Liver (tissue), 8 donors: ENCODE measurements at regions not wholly inside any gene's neighbourhood (a gene's known extent, or its start where the extent isn't known, plus 50 kb on each side); places are given as distances from the start of the nearest gene placed in this dataset.

Experiments
- DNase-seq: peaks from one replicate; pipeline ENCODE4 v3.0.0-alpha.2; 2017; ENCODE audit warnings: low spot score
- H3K27ac ChIP-seq, 2 donors: one replicate each; pipeline ENCODE4 v1.7.0; 2013; ENCODE audit warnings: inconsistent platforms in 2 of 2, low read length in 2 of 2, control low read depth in 1 of 2, low read depth in 1 of 2, mild to moderate bottlenecking in 1 of 2
- H3K27me3 ChIP-seq, 4 donors: one replicate each; pipeline versions ENCODE4 v1.6.1 to v1.7.0; 2013; ENCODE audit warnings: low read length in 3 of 4, inconsistent platforms in 1 of 4, mild to moderate bottlenecking in 1 of 4, moderate library complexity in 1 of 4; ENCODE audit not compliant: control insufficient read depth in 4 of 4, insufficient read depth in 4 of 4
- H3K36me3 ChIP-seq, 4 donors: one replicate each; pipeline versions ENCODE4 v1.6.1 to v1.7.0; 2013; ENCODE audit warnings: low read length in 3 of 4, mild to moderate bottlenecking in 3 of 4, low read depth in 1 of 4, moderate library complexity in 1 of 4; ENCODE audit not compliant: control insufficient read depth in 4 of 4, insufficient read depth in 3 of 4
- H3K4me1 ChIP-seq, 4 donors: one replicate each; pipeline versions ENCODE4 v1.6.1 to v1.7.0; 2013; ENCODE audit warnings: low read length in 3 of 4, mild to moderate bottlenecking in 3 of 4, moderate library complexity in 1 of 4; ENCODE audit not compliant: control insufficient read depth in 4 of 4, insufficient read depth in 4 of 4
- H3K4me3 ChIP-seq, 3 donors: one replicate each; pipeline versions ENCODE4 v1.6.1 to v1.7.0; 2013; ENCODE audit warnings: low read length in 3 of 3, control low read depth in 1 of 3, low read depth in 1 of 3, mild to moderate bottlenecking in 1 of 3
- H3K9ac ChIP-seq, 2 donors: one replicate each; pipeline ENCODE4 v1.7.0; 2013; ENCODE audit warnings: low read length in 2 of 2, mild to moderate bottlenecking in 2 of 2, moderate library complexity in 2 of 2, control low read depth in 1 of 2, low read depth in 1 of 2
- H3K9me3 ChIP-seq, 4 donors: one replicate each; pipeline versions ENCODE4 v1.6.1 to v1.7.0; 2013; ENCODE audit warnings: low read length in 3 of 4; ENCODE audit not compliant: control insufficient read depth in 4 of 4
- EGR1 ChIP-seq, 2 donors: IDR thresholded peaks; 2 replicates each; pipeline ENCODE4 v1.6.1; 2016 to 2018; ENCODE audit warnings: antibody characterized with exemption in 2 of 2, low read depth in 2 of 2
- FOXA2 ChIP-seq: IDR thresholded peaks from 2 replicates; pipeline ENCODE4 v1.6.1; 2016; ENCODE audit warnings: antibody characterized with exemption
- GABPA ChIP-seq, 2 donors: IDR thresholded peaks in 1 of 2; conservative IDR thresholded peaks in 1 of 2; 2 replicates each; pipeline ENCODE4 v1.6.1; 2016; ENCODE audit warnings: antibody characterized with exemption in 2 of 2, mild to moderate bottlenecking in 1 of 2, moderate library complexity in 1 of 2
- HNF4A ChIP-seq, 2 donors: conservative IDR thresholded peaks; 2 replicates each; pipeline ENCODE4 v1.6.1; 2016; ENCODE audit warnings: antibody characterized with exemption in 2 of 2, mild to moderate bottlenecking in 2 of 2
- HNF4G ChIP-seq: IDR thresholded peaks from 2 replicates; pipeline ENCODE4 v1.6.1; 2016; ENCODE audit warnings: antibody characterized with exemption
- JUND ChIP-seq, 2 donors: IDR thresholded peaks; 2 replicates each; pipeline ENCODE4 v1.6.1; 2016; ENCODE audit warnings: antibody characterized with exemption in 2 of 2
- NR2F2 ChIP-seq: IDR thresholded peaks from 2 replicates; pipeline ENCODE4 v1.6.1; 2016; ENCODE audit warnings: antibody characterized with exemption
- RAD21 ChIP-seq, 2 donors: IDR thresholded peaks; 2 replicates each; pipeline ENCODE4 v1.6.1; 2016; ENCODE audit warnings: antibody characterized with exemption in 2 of 2, mild to moderate bottlenecking in 2 of 2
- RXRA ChIP-seq, 2 donors: IDR thresholded peaks; 2 replicates each; pipeline ENCODE4 v1.6.1; 2017 to 2018; ENCODE audit warnings: antibody characterized with exemption in 2 of 2, mild to moderate bottlenecking in 1 of 2
- SP1 ChIP-seq: IDR thresholded peaks from 2 replicates; pipeline ENCODE4 v1.6.1; 2018; ENCODE audit warnings: antibody characterized with exemption, mild to moderate bottlenecking
- TAF1 ChIP-seq: conservative IDR thresholded peaks from 2 replicates; pipeline ENCODE4 v1.6.1; 2016; ENCODE audit warnings: antibody characterized with exemption, mild to moderate bottlenecking
- YY1 ChIP-seq: IDR thresholded peaks from 2 replicates; pipeline ENCODE4 v1.6.1; 2016; ENCODE audit warnings: antibody characterized with exemption, mild to moderate bottlenecking
- WGBS: extraction: QIAGEN DNeasy Blood & Tissue Kit; methylation state at CpG from one replicate; pipeline ENCODE4 v1.1.7; 2013; 5-methylcytosine and 5-hydroxymethylcytosine counted together
- TF ChIP-seq, protein P1 (sequence below): IDR thresholded peaks from 2 replicates; pipeline ENCODE4 v1.6.1; 2016; ENCODE audit warnings: antibody characterized with exemption, mild to moderate bottlenecking
- TF ChIP-seq, protein P2 (sequence below): IDR thresholded peaks from 2 replicates; pipeline ENCODE4 v1.6.1; 2016; ENCODE audit warnings: antibody characterized with exemption
- TF ChIP-seq, protein P3 (sequence below): IDR thresholded peaks from 2 replicates; pipeline ENCODE4 v1.6.1; 2016; ENCODE audit warnings: antibody characterized with exemption
- TF ChIP-seq, protein P4 (sequence below): fragments of 150-350 bp; IDR thresholded peaks from 2 replicates; pipeline ENCODE4 v1.5.1; 2017; ENCODE audit warnings: improper control_type of control experiment, low read depth, low read length; ENCODE audit not compliant: missing input control
- TF ChIP-seq, protein P5 (sequence below): IDR thresholded peaks from 2 replicates; pipeline ENCODE4 v1.6.1; 2016; ENCODE audit warnings: antibody characterized with exemption
- donor health status: healthy.
- donor health status: healthy.
- donor health status: healthy.
- donor health status: healthy.
- donor health status: healthy.

DNA sequence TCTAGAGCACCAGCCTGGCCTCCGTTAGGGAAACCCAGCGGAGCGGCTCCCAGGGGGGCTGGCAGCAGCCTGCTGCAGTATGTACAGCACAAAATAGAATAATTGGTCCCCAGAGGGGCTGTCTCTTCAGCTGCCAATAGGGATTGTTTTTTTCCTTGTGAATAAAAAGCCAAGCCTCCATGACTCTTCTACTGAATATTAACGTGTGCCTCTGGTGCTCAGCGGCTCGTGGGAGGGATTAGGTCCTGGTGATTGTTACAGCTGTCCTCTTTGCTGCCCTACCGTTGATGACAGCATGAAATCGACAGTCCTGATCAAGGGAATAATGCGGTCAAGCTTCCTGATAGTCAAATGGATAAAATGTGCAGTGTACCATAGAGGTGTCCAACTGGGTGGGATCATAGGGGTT is 190.7 kb upstream of the RUNX1 start:
- no peak for DNase-seq
- Histone ChIP-seq H3K4me3 (no peak overlapping the region), H3K27ac (no peak overlapping the region), H3K27me3 (no peaks in the 10 kb centered on the region), H3K36me3 (no peaks in the 10 kb centered on the region), H3K4me1 (no peaks in the 10 kb centered on the region), H3K9ac (no peak overlapping the region), H3K9me3 (no peaks in the 10 kb centered on the region)
- TF ChIP-seq HNF4A (conservative IDR thresholded peaks at IDR 0.05), result no peak
- no peak for TF ChIP-seq GABPA (IDR thresholded peaks at IDR 0.05 in 1 of 2, conservative IDR thresholded peaks at IDR 0.05 in 1 of 2)
- TF ChIP-seq RAD21 (IDR thresholded peaks at IDR 0.05), result no peak
- TF ChIP-seq SP1, result no peak
- TF ChIP-seq, protein P1, sequence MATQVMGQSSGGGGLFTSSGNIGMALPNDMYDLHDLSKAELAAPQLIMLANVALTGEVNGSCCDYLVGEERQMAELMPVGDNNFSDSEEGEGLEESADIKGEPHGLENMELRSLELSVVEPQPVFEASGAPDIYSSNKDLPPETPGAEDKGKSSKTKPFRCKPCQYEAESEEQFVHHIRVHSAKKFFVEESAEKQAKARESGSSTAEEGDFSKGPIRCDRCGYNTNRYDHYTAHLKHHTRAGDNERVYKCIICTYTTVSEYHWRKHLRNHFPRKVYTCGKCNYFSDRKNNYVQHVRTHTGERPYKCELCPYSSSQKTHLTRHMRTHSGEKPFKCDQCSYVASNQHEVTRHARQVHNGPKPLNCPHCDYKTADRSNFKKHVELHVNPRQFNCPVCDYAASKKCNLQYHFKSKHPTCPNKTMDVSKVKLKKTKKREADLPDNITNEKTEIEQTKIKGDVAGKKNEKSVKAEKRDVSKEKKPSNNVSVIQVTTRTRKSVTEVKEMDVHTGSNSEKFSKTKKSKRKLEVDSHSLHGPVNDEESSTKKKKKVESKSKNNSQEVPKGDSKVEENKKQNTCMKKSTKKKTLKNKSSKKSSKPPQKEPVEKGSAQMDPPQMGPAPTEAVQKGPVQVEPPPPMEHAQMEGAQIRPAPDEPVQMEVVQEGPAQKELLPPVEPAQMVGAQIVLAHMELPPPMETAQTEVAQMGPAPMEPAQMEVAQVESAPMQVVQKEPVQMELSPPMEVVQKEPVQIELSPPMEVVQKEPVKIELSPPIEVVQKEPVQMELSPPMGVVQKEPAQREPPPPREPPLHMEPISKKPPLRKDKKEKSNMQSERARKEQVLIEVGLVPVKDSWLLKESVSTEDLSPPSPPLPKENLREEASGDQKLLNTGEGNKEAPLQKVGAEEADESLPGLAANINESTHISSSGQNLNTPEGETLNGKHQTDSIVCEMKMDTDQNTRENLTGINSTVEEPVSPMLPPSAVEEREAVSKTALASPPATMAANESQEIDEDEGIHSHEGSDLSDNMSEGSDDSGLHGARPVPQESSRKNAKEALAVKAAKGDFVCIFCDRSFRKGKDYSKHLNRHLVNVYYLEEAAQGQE, result no peak
- TF ChIP-seq, protein P2, sequence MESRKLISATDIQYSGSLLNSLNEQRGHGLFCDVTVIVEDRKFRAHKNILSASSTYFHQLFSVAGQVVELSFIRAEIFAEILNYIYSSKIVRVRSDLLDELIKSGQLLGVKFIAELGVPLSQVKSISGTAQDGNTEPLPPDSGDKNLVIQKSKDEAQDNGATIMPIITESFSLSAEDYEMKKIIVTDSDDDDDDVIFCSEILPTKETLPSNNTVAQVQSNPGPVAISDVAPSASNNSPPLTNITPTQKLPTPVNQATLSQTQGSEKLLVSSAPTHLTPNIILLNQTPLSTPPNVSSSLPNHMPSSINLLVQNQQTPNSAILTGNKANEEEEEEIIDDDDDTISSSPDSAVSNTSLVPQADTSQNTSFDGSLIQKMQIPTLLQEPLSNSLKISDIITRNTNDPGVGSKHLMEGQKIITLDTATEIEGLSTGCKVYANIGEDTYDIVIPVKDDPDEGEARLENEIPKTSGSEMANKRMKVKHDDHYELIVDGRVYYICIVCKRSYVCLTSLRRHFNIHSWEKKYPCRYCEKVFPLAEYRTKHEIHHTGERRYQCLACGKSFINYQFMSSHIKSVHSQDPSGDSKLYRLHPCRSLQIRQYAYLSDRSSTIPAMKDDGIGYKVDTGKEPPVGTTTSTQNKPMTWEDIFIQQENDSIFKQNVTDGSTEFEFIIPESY, result no peak
- TF ChIP-seq, protein P3, sequence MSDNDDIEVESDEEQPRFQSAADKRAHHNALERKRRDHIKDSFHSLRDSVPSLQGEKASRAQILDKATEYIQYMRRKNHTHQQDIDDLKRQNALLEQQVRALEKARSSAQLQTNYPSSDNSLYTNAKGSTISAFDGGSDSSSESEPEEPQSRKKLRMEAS, result no peak
- no peak for TF ChIP-seq JUND (IDR thresholded peaks at IDR 0.05)
- TF ChIP-seq, protein P4, sequence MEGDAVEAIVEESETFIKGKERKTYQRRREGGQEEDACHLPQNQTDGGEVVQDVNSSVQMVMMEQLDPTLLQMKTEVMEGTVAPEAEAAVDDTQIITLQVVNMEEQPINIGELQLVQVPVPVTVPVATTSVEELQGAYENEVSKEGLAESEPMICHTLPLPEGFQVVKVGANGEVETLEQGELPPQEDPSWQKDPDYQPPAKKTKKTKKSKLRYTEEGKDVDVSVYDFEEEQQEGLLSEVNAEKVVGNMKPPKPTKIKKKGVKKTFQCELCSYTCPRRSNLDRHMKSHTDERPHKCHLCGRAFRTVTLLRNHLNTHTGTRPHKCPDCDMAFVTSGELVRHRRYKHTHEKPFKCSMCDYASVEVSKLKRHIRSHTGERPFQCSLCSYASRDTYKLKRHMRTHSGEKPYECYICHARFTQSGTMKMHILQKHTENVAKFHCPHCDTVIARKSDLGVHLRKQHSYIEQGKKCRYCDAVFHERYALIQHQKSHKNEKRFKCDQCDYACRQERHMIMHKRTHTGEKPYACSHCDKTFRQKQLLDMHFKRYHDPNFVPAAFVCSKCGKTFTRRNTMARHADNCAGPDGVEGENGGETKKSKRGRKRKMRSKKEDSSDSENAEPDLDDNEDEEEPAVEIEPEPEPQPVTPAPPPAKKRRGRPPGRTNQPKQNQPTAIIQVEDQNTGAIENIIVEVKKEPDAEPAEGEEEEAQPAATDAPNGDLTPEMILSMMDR, result no peak
- TF ChIP-seq EGR1 (IDR thresholded peaks at IDR 0.05; ENCODE audit: low read depth in 2 of 2), result no peak
- TF ChIP-seq, protein P5, sequence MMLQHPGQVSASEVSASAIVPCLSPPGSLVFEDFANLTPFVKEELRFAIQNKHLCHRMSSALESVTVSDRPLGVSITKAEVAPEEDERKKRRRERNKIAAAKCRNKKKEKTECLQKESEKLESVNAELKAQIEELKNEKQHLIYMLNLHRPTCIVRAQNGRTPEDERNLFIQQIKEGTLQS, result no peak
- TF ChIP-seq RXRA (IDR thresholded peaks at IDR 0.05), result no peak
- no peak for TF ChIP-seq NR2F2
- no peak for TF ChIP-seq TAF1
- 70% methylated on average over 9 of the region's 9 CpGs for WGBS

DNA sequence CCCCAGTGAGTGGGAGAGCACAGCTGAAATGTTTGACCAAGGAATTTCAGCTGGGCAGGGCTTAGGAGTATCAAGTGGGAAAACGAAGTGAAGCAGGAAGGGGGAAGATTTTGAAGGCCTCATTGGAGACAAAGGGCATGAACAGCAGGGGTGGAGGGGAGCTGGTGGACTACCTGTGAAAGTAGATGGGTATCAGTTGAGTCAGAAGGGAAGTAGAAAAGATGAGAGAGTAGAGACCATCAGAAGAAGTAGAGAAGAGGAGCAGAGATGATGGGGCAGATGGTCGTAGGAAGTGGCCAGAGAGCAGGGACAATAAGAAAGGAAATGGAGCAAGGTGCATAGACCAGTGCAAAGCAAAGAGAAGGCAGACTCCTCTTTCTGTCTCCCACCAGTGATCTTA is 189.0 kb upstream of the RUNX1 start:
- Histone ChIP-seq H3K9me3 (no peaks in the 10 kb centered on the region), H3K4me1 (no peaks in the 10 kb centered on the region), H3K27me3 (no peaks in the 10 kb centered on the region), H3K27ac (no peak overlapping the region), H3K4me3 (no peak overlapping the region), H3K36me3 (no peaks in the 10 kb centered on the region), H3K9ac (no peak overlapping the region)
- no peak for DNase-seq
- 88% methylated on average over 2 of the region's 2 CpGs for WGBS
- no peak for TF ChIP-seq GABPA (IDR thresholded peaks at IDR 0.05 in 1 of 2, conservative IDR thresholded peaks at IDR 0.05 in 1 of 2)
- no peak for TF ChIP-seq YY1
- TF ChIP-seq TAF1, result no peak
- TF ChIP-seq, protein P2, result no peak
- no peak for TF ChIP-seq HNF4A (conservative IDR thresholded peaks at IDR 0.05)
- TF ChIP-seq SP1, result no peak
- TF ChIP-seq NR2F2, result no peak
- no peak for TF ChIP-seq HNF4G
- TF ChIP-seq, protein P5, result no peak
- TF ChIP-seq FOXA2, result no peak
- TF ChIP-seq, protein P4, result no peak
- TF ChIP-seq RAD21 (IDR thresholded peaks at IDR 0.05), result no peak
- no peak for TF ChIP-seq EGR1 (IDR thresholded peaks at IDR 0.05; ENCODE audit: low read depth in 2 of 2)
- TF ChIP-seq JUND (IDR thresholded peaks at IDR 0.05), result no peak
- TF ChIP-seq, protein P3, result no peak
